HCT116 (cell line): ENCODE measurements at regions not wholly inside any gene's neighbourhood (a gene's known extent, or its start where the extent isn't known, plus 50 kb on each side); places are given as distances from the start of the nearest gene placed in this dataset.

Experiments
- ATAC-seq: fragments of 200-7000 bp; cut with Tn5 transposase; 2 replicates; pipeline ENCODE4 v1.9.1; 2020; ENCODE audit warnings: mild to moderate bottlenecking, moderate library complexity
- BruUV-seq: library from RNA; stranded (reverse); fragments of 400-500 nt; replicated peaks from 2 replicates; lab custom pipeline; 2021; lab: Mats Ljungman, UMichigan
- CTCF ChIA-PET: fragments of 300-600 bp; sonication (Branson Sonifier 250); formaldehyde crosslinking; loops from one replicate; lab custom pipeline; 2021; ENCODE audit warnings: antibody characterized with exemption; lab: Charles Lee
- POLR2A ChIA-PET: fragments of 300-600, 350-600 bp; sonication (Branson Sonifier 250); formaldehyde crosslinking; loops from one replicate; lab custom pipeline; 2021; ENCODE audit warnings: antibody characterized with exemption; lab: Charles Lee
- RAD21 ChIA-PET, 2 experiments: fragments of 300-600 bp; sonication (Branson Sonifier 250); formaldehyde crosslinking; loops; one replicate each; lab custom pipeline; 2023; ENCODE audit warnings: low total read pairs in 2 of 2; ENCODE audit not compliant: uncharacterized antibody in 2 of 2, unreplicated experiment in 2 of 2, low non-redundant PET in 1 of 2; lab: Charles Lee
- DNase-seq: peaks from one replicate; pipeline ENCODE4 v3.0.0-alpha.2; 2010; ENCODE audit warnings: low read depth, low spot score
- H2AFZ ChIP-seq: fragments of 200-600 bp; shearing (Covaris generic), sonication (generic); 2 replicates; pipeline ENCODE4 v1.6.1; 2017; ENCODE audit warnings: low read depth, mixed run types, mixed read lengths, antibody characterized with exemption, low read length; ENCODE audit not compliant: poor library complexity, severe bottlenecking
- H3K27ac ChIP-seq: 2 replicates; pipeline ENCODE4 v1.5.1; 2012; ENCODE audit warnings: low read depth, low read length
- H3K27me3 ChIP-seq: fragments of 200-600 bp; sonication (generic); 2 replicates; pipeline ENCODE4 v1.6.1; 2016; ENCODE audit warnings: mixed run types, low read length, mixed read lengths; ENCODE audit not compliant: insufficient read depth
- H3K36me3 ChIP-seq, 2 experiments: fragments of 200-500 bp in 1 of 2; fragments of 200-600 bp in 1 of 2; sonication (Bioruptor generic) in 1 of 2; sonication (generic) in 1 of 2; 2 replicates each; pipeline versions ENCODE4 v1.5.1 to v1.6.1; 2014 to 2016; ENCODE audit warnings: low read length in 2 of 2, inconsistent platforms in 1 of 2, mixed read lengths in 1 of 2, mixed run types in 1 of 2; ENCODE audit not compliant: insufficient read depth in 2 of 2, control insufficient read depth in 1 of 2
- H3K4me1 ChIP-seq, 2 experiments: fragments of 200-600 bp in 1 of 2; sonication (generic) in 1 of 2; 2 replicates each; pipeline versions ENCODE4 v1.5.1 to v1.6.1; 2012 to 2017; ENCODE audit warnings: low read length in 2 of 2, inconsistent platforms in 1 of 2, mild to moderate bottlenecking in 1 of 2, mixed read lengths in 1 of 2, mixed run types in 1 of 2, moderate library complexity in 1 of 2; ENCODE audit not compliant: insufficient read depth in 2 of 2, control insufficient read depth in 1 of 2
- H3K4me2 ChIP-seq: fragments of 200-600 bp; sonication (generic); 2 replicates; pipeline ENCODE4 v1.6.1; 2017; ENCODE audit warnings: mixed run types, low read length, mixed read lengths
- H3K4me3 ChIP-seq, 2 experiments: fragments of 200-600 bp in 1 of 2; sonication (generic) in 1 of 2; replicated peaks in 1 of 2; 2 replicates each; pipeline ENCODE4 v1.5.1; 2011 to 2016; ENCODE audit warnings: low read length in 2 of 2, control low read depth in 1 of 2, low read depth in 1 of 2, mild to moderate bottlenecking in 1 of 2, mixed read lengths in 1 of 2, mixed run types in 1 of 2
- H3K79me2 ChIP-seq: fragments of 200-600 bp; sonication (generic); 2 replicates; pipeline ENCODE4 v1.6.1; 2017; ENCODE audit warnings: mild to moderate bottlenecking, mixed run types, low read length, moderate library complexity, mixed read lengths; ENCODE audit not compliant: insufficient read depth
- H3K9ac ChIP-seq: fragments of 200-600 bp; sonication (generic); 2 replicates; pipeline ENCODE4 v1.6.1; 2016; ENCODE audit warnings: low read length, mixed read lengths
- H3K9me2 ChIP-seq: fragments of 200-600 bp; sonication (generic), shearing (Covaris generic); 2 replicates; pipeline ENCODE4 v1.6.1; 2017; ENCODE audit warnings: mixed run types, mild to moderate bottlenecking, moderate library complexity; ENCODE audit not compliant: insufficient read depth
- H3K9me3 ChIP-seq, 2 experiments: fragments of 200-500 bp in 1 of 2; fragments of 200-600 bp in 1 of 2; sonication (Bioruptor generic) in 1 of 2; sonication (generic) in 1 of 2; 2 replicates each; pipeline ENCODE4 v1.6.1; 2014 to 2017; ENCODE audit warnings: low read length in 2 of 2, mixed read lengths in 2 of 2, inconsistent platforms in 1 of 2, low read depth in 1 of 2, mild to moderate bottlenecking in 1 of 2, mixed run types in 1 of 2, moderate library complexity in 1 of 2; ENCODE audit not compliant: control insufficient read depth in 1 of 2, insufficient read depth in 1 of 2
- H4K20me1 ChIP-seq: fragments of 200-600 bp; sonication (generic), shearing (Covaris generic); 2 replicates; pipeline ENCODE4 v1.6.1; 2017; ENCODE audit warnings: mixed run types, mild to moderate bottlenecking, moderate library complexity; ENCODE audit not compliant: insufficient read depth
- CBX3 ChIP-seq: IDR thresholded peaks from 2 replicates; pipeline ENCODE4 v1.6.1; 2012; ENCODE audit warnings: low read depth
- CTCF ChIP-seq, 3 experiments: fragments of 200-600 bp in 1 of 3; sonication (generic) in 1 of 3; IDR thresholded peaks in 2 of 3; conservative IDR thresholded peaks in 1 of 3; 2 replicates each; pipeline ENCODE4 v1.5.1; 2012 to 2017; ENCODE audit warnings: low read depth in 2 of 3, low read length in 2 of 3, antibody characterized with exemption in 1 of 3, borderline replicate concordance in 1 of 3, control low read depth in 1 of 3, mild to moderate bottlenecking in 1 of 3, mixed read lengths in 1 of 3, mixed run types in 1 of 3, moderate library complexity in 1 of 3; ENCODE audit not compliant: insufficient read depth in 1 of 3
- EGR1 ChIP-seq: IDR thresholded peaks from 2 replicates; pipeline ENCODE4 v1.6.1; 2012; ENCODE audit warnings: low read depth
- FOSL1 ChIP-seq: IDR thresholded peaks from 2 replicates; pipeline ENCODE4 v1.6.1; 2012; ENCODE audit warnings: low read depth
- POLR2A ChIP-seq: IDR thresholded peaks from 2 replicates; pipeline ENCODE4 v1.7.0; 2011; ENCODE audit warnings: borderline replicate concordance; ENCODE audit not compliant: insufficient read depth, insufficient read length; ENCODE audit errors: extremely low read depth
- SIN3A ChIP-seq: IDR thresholded peaks from 2 replicates; pipeline ENCODE4 v1.6.1; 2012; ENCODE audit warnings: low read depth
- SP1 ChIP-seq: IDR thresholded peaks from 2 replicates; pipeline ENCODE4 v1.6.1; 2012; ENCODE audit warnings: low read depth
- TCF7L2 ChIP-seq: IDR thresholded peaks from 2 replicates; pipeline ENCODE4 v1.7.0; 2011; ENCODE audit warnings: borderline replicate concordance, inconsistent platforms; ENCODE audit not compliant: insufficient read depth, insufficient read length; ENCODE audit errors: extremely low read depth
- ZBTB33 ChIP-seq: IDR thresholded peaks from 2 replicates; pipeline ENCODE4 v1.6.1; 2011; ENCODE audit warnings: mild to moderate bottlenecking, low read length, moderate library complexity; ENCODE audit not compliant: insufficient replicate concordance; ENCODE audit errors: extremely low read depth
- ZFX ChIP-seq: fragments of 450-650 bp; IDR thresholded peaks from 2 replicates; pipeline ENCODE4 v1.6.1; 2017
- ZNF274 ChIP-seq: fragments of 200-500 bp; sonication (Bioruptor generic); IDR thresholded peaks from 2 replicates; pipeline ENCODE4 v1.6.1; 2014; ENCODE audit warnings: mild to moderate bottlenecking, low read depth, low read length, inconsistent platforms
- intact Hi-C: fragments of 100-400 bp; cut with micrococcal nuclease; formaldehyde crosslinking; loops from 2 replicates; pipeline ENCODE4 v1.10.0; 2022

GRCh38 chr11:43035086-43035485 lies 276.7 kb upstream of the API5 start:
- ChIA-PET POLR2A (no interaction called here), CTCF (no interaction called here), RAD21 (no interaction called here)
- no peak for TF ChIP-seq SP1
- no peak for TF ChIP-seq CBX3
- TF ChIP-seq TCF7L2 = no peak
- no peak for TF ChIP-seq SIN3A
- no peak for TF ChIP-seq ZBTB33
- no peak for TF ChIP-seq ZFX
- no peak for TF ChIP-seq FOSL1
- no peak for TF ChIP-seq POLR2A
- no peak for TF ChIP-seq CTCF (IDR thresholded peaks at IDR 0.05 in 2 of 3, conservative IDR thresholded peaks at IDR 0.05 in 1 of 3; ENCODE audit: borderline replicate concordance in 1 of 3, insufficient read depth in 1 of 3, low read depth in 2 of 3, low read length in 2 of 3)
- no peak for TF ChIP-seq ZNF274
- no peak for TF ChIP-seq EGR1
- H3K79me2 ChIP-seq = no peaks in the 10 kb centered on the region
- BruUV-seq = no TSS peak
- no peaks in the 10 kb centered on the region for H4K20me1 ChIP-seq
- no peak overlapping the region for H3K4me2 ChIP-seq
- no peak for ATAC-seq
- no peaks in the 10 kb centered on the region for H3K27me3 ChIP-seq
- H3K36me3 ChIP-seq = no peaks in the 10 kb centered on the region
- H3K27ac ChIP-seq = no peak overlapping the region
- H3K4me3 ChIP-seq = no peak overlapping the region
- peaks cover 0 to 14% of the 10 kb centered on the region in 2 experiments; a peak in 2 of 4 replicates for H3K9me3 ChIP-seq
- no peak overlapping the region for H2AFZ ChIP-seq
- H3K4me1 ChIP-seq = no peaks in the 10 kb centered on the region
- intact Hi-C loops = no loop called here
- DNase-seq = no peak
- H3K9ac ChIP-seq = no peak overlapping the region
- no peaks in the 10 kb centered on the region for H3K9me2 ChIP-seq
